D721Med (cell line): ENCODE measurements at regions not wholly inside any gene's neighbourhood (a gene's known extent, or its start where the extent isn't known, plus 50 kb on each side); places are given as distances from the start of the nearest gene placed in this dataset.

Experiments used
- DNase-seq: peaks from one replicate; pipeline ENCODE4 v3.0.0; 2011; ENCODE audit warnings: low spot score; ENCODE audit not compliant: insufficient read length
- FAIRE-seq: peaks from 2 replicates; lab custom pipeline; 2011; peaks lifted over from hg19 to GRCh38; lab: Jason Lieb, UNC
- TF ChIP-seq, protein P1 (sequence below): IDR thresholded peaks from 2 replicates; pipeline ENCODE4 v1.5.1; 2012; ENCODE audit warnings: mild to moderate bottlenecking, control low read depth; ENCODE audit not compliant: insufficient read depth; ENCODE audit errors: missing control alignments

DNA sequence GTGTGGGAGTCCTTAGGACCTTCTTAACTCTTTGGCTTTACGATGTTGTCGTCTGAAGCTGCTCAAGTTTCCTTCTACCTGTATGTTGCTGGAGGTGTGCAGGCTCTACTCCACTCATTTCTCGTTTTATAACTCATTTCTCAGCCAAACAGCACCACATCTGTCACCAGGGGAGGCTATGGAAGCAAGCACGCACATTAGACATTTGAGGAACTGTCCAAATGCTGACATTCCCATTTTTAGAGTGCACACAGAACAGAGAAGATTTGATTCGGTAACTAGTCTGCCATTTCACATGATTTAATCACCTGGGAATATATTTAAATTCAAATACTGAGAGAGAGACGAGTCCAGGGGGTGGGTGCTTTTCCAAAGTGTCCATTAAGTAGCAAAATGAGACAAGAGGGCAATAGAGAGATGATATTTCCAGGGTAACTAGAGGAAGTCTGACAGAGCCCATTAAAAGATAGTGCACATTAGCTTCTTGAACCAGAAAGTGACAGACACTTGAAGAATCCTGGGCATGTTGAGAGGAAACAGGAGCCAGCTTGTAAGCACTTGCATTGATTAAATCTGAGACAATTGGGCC lies 793.3 kb downstream of the TDRD15 start:
- no peak for DNase-seq
- FAIRE-seq, result no peak
- TF ChIP-seq, protein P1, sequence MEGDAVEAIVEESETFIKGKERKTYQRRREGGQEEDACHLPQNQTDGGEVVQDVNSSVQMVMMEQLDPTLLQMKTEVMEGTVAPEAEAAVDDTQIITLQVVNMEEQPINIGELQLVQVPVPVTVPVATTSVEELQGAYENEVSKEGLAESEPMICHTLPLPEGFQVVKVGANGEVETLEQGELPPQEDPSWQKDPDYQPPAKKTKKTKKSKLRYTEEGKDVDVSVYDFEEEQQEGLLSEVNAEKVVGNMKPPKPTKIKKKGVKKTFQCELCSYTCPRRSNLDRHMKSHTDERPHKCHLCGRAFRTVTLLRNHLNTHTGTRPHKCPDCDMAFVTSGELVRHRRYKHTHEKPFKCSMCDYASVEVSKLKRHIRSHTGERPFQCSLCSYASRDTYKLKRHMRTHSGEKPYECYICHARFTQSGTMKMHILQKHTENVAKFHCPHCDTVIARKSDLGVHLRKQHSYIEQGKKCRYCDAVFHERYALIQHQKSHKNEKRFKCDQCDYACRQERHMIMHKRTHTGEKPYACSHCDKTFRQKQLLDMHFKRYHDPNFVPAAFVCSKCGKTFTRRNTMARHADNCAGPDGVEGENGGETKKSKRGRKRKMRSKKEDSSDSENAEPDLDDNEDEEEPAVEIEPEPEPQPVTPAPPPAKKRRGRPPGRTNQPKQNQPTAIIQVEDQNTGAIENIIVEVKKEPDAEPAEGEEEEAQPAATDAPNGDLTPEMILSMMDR, result no peak

DNA sequence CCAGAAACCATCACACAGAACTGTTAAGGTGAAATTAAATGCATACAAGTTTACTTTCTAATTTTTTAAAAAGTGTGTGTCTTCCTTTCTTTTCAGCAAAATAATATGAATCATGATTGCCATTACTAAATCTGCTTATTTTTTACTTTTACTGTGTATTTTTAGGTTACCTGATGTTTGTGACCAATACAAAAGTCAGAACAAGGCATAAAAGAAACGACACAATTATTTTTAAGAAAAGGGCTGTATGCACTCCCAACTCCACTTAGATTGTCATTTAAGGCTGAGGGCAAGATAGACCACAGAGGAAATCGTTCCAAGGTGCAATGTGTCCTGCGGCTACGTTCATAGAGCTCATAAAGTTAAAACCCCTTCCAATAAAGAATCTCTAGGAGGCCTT lies 797.0 kb downstream of the TDRD15 start:
- FAIRE-seq (no peak), DNase-seq (no peak)
- TF ChIP-seq, protein P1, result no peak

DNA sequence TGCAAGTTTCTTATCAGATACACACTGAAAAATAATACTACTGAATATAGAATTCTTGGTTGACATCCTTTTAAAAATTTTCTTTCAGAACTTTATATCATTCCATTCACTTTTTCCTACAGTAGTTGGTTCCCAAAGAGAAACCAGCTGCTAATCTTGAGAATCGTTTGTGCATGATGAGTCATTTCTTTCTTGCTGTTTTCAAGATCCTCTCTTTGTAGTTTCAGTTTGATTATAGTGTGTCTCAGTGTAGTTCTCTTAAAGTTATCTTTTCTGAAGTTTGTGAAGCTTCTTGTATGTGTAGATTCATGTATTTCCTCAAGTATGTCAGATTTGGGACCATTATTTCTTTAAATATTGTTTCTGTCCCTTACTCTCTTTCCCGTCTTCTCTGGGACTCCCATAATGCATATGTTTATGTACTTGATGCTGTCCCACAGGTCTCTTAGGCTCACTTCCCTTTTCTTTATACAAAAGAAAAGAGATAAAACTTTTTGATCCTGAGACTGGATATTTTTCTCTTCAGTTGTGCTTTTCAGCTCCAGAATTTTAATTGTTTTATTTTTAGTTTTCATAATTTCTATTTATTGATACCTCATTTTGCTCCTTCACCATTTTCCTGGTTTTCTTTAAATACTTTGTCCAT lies 801.0 kb downstream of the TDRD15 start:
- FAIRE-seq, result no peak
- DNase-seq, result no peak
- TF ChIP-seq, protein P1, result no peak

DNA sequence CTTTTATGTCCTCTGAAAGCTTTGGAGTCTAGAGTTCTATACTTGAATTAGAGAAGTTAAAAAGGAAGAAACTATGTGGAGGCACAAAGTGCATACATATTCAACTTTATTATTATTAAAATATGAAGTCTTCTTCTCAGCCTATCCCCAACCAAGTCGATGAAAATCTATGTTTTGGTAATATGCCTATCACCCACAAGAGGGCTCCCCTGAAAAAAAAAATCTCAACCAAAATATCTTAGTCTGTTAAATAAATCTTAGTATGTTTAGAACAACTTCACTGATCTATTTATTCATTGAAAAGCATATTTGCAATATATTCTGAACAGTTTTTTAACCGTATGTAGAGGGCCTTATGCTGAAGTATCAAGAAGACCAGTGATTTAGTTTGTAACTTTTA lies 804.5 kb downstream of the TDRD15 start:
- no peak for DNase-seq
- TF ChIP-seq, protein P1, result no peak
- no peak for FAIRE-seq

DNA sequence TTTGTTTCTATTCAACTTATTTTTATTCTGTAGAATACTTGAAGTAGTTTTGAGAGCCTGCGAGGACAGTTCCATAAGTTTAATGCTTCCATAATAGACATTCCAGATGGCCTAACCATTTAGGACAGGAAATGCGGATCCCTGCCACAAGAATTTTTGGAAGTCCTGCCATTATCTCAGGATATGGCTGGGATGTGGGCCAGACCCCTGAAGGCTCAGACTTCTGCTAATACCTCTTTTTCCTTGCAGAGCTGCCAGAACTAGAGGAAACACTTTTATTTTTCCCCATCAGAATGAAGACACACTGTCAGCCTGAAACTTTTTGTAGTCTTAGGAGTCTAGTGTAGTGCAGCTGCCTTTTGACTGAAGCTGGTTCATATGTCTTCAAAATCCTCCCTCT lies 806.5 kb downstream of the TDRD15 start:
- TF ChIP-seq, protein P1, result no peak
- no peak for DNase-seq
- no peak for FAIRE-seq

DNA sequence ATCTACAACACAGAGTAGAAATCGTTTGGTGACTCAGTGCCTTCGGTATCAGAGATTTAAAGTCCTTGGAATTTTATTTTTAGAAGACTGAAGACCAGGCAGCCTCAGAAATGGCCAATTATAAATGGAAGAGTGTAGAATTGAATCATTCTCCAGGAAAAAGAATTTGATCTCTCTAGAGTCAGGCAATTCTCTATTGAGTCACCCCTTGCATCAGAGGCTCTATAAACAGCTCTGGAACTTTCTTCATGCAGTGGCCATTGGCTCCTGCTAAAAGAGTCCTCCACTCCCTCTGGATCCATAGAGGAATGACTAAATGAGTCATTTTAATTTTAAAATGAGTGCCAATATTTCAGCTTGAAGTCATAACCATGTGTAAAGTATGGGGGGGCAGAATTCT lies 816.2 kb downstream of the TDRD15 start:
- TF ChIP-seq, protein P1, result no peak
- FAIRE-seq (no peak), DNase-seq (no peak)

DNA sequence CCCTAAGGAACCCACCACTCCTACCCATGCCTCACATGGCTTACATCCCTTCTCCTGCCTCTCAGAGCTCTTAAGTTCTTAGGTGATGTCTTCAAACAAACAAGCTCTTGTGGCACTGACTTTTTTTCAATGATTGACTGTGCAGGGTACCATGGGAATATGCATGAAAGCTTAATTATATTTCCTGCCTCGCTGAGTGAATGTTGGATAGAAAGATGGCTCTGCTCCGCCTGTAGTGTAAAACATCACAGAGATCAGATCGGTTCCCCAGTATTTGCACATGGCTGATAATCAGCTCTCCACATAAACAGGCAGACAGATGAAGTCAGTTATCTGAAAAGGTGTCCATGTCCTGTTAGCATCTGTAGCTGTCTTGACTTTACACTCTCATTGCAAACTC lies 820.8 kb downstream of the TDRD15 start:
- DNase-seq, result no peak
- TF ChIP-seq, protein P1, result no peak
- no peak for FAIRE-seq
